K562 (cell line): ENCODE measurements at regions not wholly inside any gene's neighbourhood (a gene's known extent, or its start where the extent isn't known, plus 50 kb on each side); places are given as distances from the start of the nearest gene placed in this dataset.

ENCODE experiments used
- CHD4 ChIP-seq: fragments of 200-600 bp; sonication (generic); IDR thresholded peaks from 3 replicates; pipeline ENCODE4 v1.6.1; 2012; ENCODE audit warnings: low read depth, mild to moderate bottlenecking, mixed read lengths, low read length, inconsistent platforms; ENCODE audit not compliant: insufficient read depth, insufficient replicate concordance, poor library complexity, severe bottlenecking
- ELF1 ChIP-seq: fragments of 200-800 bp; sonication (Bioruptor generic); IDR thresholded peaks from 2 replicates; pipeline ENCODE4 v1.6.1; 2016; ENCODE audit warnings: missing genetic modification characterization, missing compliant biosample characterization
- GATAD2A ChIP-seq: fragments of 450-650 bp; IDR thresholded peaks from 2 replicates; pipeline ENCODE4 v1.6.1; 2017
- MAZ ChIP-seq, 2 experiments: fragments of 450-650 bp in 1 of 2; sonication (generic) in 1 of 2; formaldehyde crosslinking; IDR thresholded peaks in 1 of 2; conservative IDR thresholded peaks in 1 of 2; 2 replicates each; pipeline versions ENCODE4 v1.4.0 to v1.5.0; 2020; ENCODE audit warnings: mild to moderate bottlenecking in 1 of 2, missing genetic modification reagents in 1 of 2
- TAF1 ChIP-seq: IDR thresholded peaks from 2 replicates; pipeline ENCODE4 v1.6.1; 2011; ENCODE audit warnings: mild to moderate bottlenecking, low read length, moderate library complexity; ENCODE audit not compliant: insufficient read depth, control insufficient read depth, severe bottlenecking; ENCODE audit errors: extremely low read depth

GRCh38 chr21:17348357-17348756 is 164.5 kb upstream of the CXADR start:
- no peak for TF ChIP-seq GATAD2A
- TF ChIP-seq CHD4 = no peak
- TF ChIP-seq TAF1 = no peak
- TF ChIP-seq ELF1 (tag) = no peak
- no peak for TF ChIP-seq MAZ (CRISPR knock-in tag; conservative IDR thresholded peaks at IDR 0.05 in 1 of 2, IDR thresholded peaks at IDR 0.05 in 1 of 2)
